Keratinocyte (primary cell): ENCODE measurements at regions not wholly inside any gene's neighbourhood (a gene's known extent, or its start where the extent isn't known, plus 50 kb on each side); places are given as distances from the start of the nearest gene placed in this dataset.

ENCODE experiments used
- DNase-seq: peaks from one replicate; pipeline ENCODE4 v3.0.0-alpha.2; 2011; ENCODE audit warnings: low read depth, missing footprints, low spot score
- FAIRE-seq: peaks from 2 replicates; lab custom pipeline; 2011; peaks lifted over from hg19 to GRCh38; lab: Jason Lieb, UNC
- H2AFZ ChIP-seq: 2 replicates; pipeline ENCODE4 v1.6.0; 2012; ENCODE audit warnings: low read length, control low read depth, inconsistent platforms; ENCODE audit not compliant: control insufficient read depth
- H3K27ac ChIP-seq: 2 replicates; pipeline ENCODE4 v1.5.1; 2011; ENCODE audit warnings: low read length; ENCODE audit not compliant: control insufficient read depth, insufficient read depth
- H3K27me3 ChIP-seq: 3 replicates; pipeline ENCODE4 v1.6.0; 2011; ENCODE audit warnings: low read length; ENCODE audit not compliant: control insufficient read depth, insufficient read depth; ENCODE audit errors: extremely low read depth
- H3K36me3 ChIP-seq, 2 experiments: 2 replicates in 1 of 2; 3 replicates in 1 of 2; pipeline ENCODE4 v1.5.1; 2011; ENCODE audit warnings: low read length in 2 of 2, mild to moderate bottlenecking in 1 of 2; ENCODE audit not compliant: control insufficient read depth in 2 of 2, insufficient read depth in 2 of 2; ENCODE audit errors: extremely low read depth in 1 of 2
- H3K4me1 ChIP-seq: 3 replicates; pipeline ENCODE4 v1.5.1; 2011; ENCODE audit warnings: low read length; ENCODE audit not compliant: control insufficient read depth, insufficient read depth; ENCODE audit errors: extremely low read depth
- H3K4me2 ChIP-seq: 3 replicates; pipeline ENCODE4 v1.6.0; 2011; ENCODE audit warnings: low read depth, low read length; ENCODE audit not compliant: control insufficient read depth, insufficient read depth; ENCODE audit errors: extremely low read depth
- H3K4me3 ChIP-seq, 3 experiments: fragments of 200-600 bp in 1 of 3; sonication (generic) in 1 of 3; 2 replicates in 2 of 3; 3 replicates in 1 of 3; pipeline ENCODE4 v1.5.1; 2011 to 2016; ENCODE audit warnings: low read length in 3 of 3, mild to moderate bottlenecking in 3 of 3, control low read depth in 2 of 3, inconsistent platforms in 1 of 3, low read depth in 1 of 3, mixed read lengths in 1 of 3, mixed run types in 1 of 3, moderate library complexity in 1 of 3; ENCODE audit not compliant: control insufficient read depth in 2 of 3, insufficient read depth in 2 of 3; ENCODE audit errors: extremely low read depth in 1 of 3
- H3K79me2 ChIP-seq: 2 replicates; pipeline ENCODE4 v1.6.0; 2012; ENCODE audit warnings: low read length; ENCODE audit not compliant: control insufficient read depth, insufficient read depth
- H3K9ac ChIP-seq: 3 replicates; pipeline ENCODE4 v1.6.0; 2011; ENCODE audit warnings: low read length; ENCODE audit not compliant: control insufficient read depth, insufficient read depth; ENCODE audit errors: extremely low read depth
- H3K9me1 ChIP-seq: 3 replicates; pipeline ENCODE4 v1.6.0; 2011; ENCODE audit warnings: low read length; ENCODE audit not compliant: control insufficient read depth, insufficient read depth; ENCODE audit errors: extremely low read depth
- H3K9me3 ChIP-seq: 2 replicates; pipeline ENCODE4 v1.5.1; 2012; ENCODE audit warnings: low read depth, low read length; ENCODE audit not compliant: control insufficient read depth
- H4K20me1 ChIP-seq: 3 replicates; pipeline ENCODE4 v1.6.0; 2011; ENCODE audit warnings: low read length; ENCODE audit not compliant: control insufficient read depth, insufficient read depth; ENCODE audit errors: extremely low read depth
- EZH2 ChIP-seq: IDR thresholded peaks from one replicate; pipeline ENCODE4 v1.6.1; 2012; ENCODE audit warnings: inconsistent platforms, mild to moderate bottlenecking, low read length, moderate library complexity
- dilution Hi-C: fragments of 300-500 bp; cut with MboI; formaldehyde crosslinking; loops from one replicate; pipeline ENCODE4 v1.7.0; 2020; ENCODE audit warnings: low sequenced_read_pairs; ENCODE audit not compliant: extremely low pct_ligation_motif_present
- TF ChIP-seq, protein P1 (sequence below), 3 experiments: IDR thresholded peaks in 1 of 3; conservative IDR thresholded peaks in 1 of 3; optimal IDR thresholded peaks in 1 of 3; 2 replicates in 2 of 3; 3 replicates in 1 of 3; pipeline versions ENCODE3 to v1.5.1; 2011; ENCODE audit warnings: low read length in 3 of 3, mild to moderate bottlenecking in 3 of 3, moderate library complexity in 2 of 3, control low read depth in 1 of 3, inconsistent platforms in 1 of 3; ENCODE audit not compliant: insufficient read depth in 2 of 3; ENCODE audit errors: extremely low read depth in 1 of 3

DNA sequence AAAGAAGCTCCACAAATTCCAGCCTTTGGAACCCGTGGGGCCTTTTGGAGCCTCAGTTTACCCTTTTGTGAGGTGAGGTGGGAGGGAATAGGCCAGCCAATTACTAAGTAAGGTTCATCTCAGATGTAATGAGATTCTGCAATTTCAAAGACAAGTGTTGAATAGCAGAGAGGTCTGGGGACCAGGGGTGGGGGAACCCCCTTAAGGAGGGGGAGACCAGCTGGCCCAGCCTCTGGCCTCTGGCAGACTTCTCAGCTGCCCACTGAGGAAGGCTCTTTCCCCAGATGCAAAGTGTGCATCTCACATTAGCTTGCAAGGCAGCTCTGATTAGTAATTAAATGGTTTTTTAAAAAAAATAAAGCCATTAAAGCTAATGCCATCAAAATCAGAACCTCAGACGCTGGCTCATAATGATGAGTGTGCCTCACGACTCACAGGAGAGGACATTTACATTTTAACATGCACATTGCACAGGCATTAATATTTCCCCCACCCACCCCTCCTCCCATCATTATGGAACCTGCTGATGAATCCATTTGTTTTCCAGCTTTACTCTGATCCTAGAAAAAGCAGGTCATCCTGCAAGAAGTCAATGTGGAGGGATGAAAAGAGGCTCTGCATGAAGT lies 176.7 kb upstream of the TLE3 start:
- Histone ChIP-seq H3K36me3 (no peaks in the 10 kb centered on the region), H3K9me3 (no peaks in the 10 kb centered on the region), H3K9me1 (no peaks in the 10 kb centered on the region), H4K20me1 (peaks cover under 1% of the 10 kb centered on the region), H3K4me3 (no peak overlapping the region), H3K4me1 (peaks cover 10% of the 10 kb centered on the region), H3K79me2 (no peaks in the 10 kb centered on the region), H3K4me2 (no peak overlapping the region), H3K9ac (no peak overlapping the region), H2AFZ (no peak overlapping the region), H3K27me3 (peaks cover 4% of the 10 kb centered on the region), H3K27ac (no peak overlapping the region)
- no peak for DNase-seq
- no peak for FAIRE-seq
- dilution Hi-C loops: no loop called here
- TF ChIP-seq EZH2: no peak
- TF ChIP-seq, protein P1, sequence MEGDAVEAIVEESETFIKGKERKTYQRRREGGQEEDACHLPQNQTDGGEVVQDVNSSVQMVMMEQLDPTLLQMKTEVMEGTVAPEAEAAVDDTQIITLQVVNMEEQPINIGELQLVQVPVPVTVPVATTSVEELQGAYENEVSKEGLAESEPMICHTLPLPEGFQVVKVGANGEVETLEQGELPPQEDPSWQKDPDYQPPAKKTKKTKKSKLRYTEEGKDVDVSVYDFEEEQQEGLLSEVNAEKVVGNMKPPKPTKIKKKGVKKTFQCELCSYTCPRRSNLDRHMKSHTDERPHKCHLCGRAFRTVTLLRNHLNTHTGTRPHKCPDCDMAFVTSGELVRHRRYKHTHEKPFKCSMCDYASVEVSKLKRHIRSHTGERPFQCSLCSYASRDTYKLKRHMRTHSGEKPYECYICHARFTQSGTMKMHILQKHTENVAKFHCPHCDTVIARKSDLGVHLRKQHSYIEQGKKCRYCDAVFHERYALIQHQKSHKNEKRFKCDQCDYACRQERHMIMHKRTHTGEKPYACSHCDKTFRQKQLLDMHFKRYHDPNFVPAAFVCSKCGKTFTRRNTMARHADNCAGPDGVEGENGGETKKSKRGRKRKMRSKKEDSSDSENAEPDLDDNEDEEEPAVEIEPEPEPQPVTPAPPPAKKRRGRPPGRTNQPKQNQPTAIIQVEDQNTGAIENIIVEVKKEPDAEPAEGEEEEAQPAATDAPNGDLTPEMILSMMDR (optimal IDR thresholded peaks at IDR 0.05 in 1 of 3, IDR thresholded peaks at IDR 0.05 in 1 of 3, conservative IDR thresholded peaks at IDR 0.05 in 1 of 3; ENCODE audit: extremely low read depth in 1 of 3, insufficient read depth in 2 of 3, low read length in 3 of 3): no peak

DNA sequence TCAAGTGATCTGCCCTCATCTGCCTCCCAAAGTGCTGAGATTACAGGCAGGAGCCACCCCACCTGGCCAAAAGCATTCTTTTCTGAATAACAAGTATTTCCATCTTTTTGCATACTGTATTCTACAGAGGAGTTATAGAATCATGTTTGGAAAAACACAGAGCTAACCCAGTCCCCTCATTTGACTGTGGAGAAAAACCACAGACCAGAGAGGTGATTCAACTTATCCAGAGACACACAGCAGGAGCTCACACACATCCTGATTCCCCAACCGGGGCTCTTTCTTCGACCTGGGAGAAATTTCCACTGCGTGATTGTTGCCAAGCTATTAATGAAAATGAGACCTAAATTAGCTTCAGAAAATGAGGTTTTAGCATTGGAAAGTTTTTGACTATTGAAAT lies 176.1 kb upstream of the TLE3 start:
- Histone ChIP-seq H3K4me2 (no peak overlapping the region), H3K79me2 (no peaks in the 10 kb centered on the region), H3K27me3 (peaks cover 9% of the 10 kb centered on the region), H3K27ac (no peak overlapping the region), H3K36me3 (no peaks in the 10 kb centered on the region), H4K20me1 (peaks cover 3% of the 10 kb centered on the region), H3K4me1 (peaks cover 15% of the 10 kb centered on the region), H3K4me3 (no peak overlapping the region), H3K9me1 (no peaks in the 10 kb centered on the region), H2AFZ (no peak overlapping the region), H3K9me3 (no peaks in the 10 kb centered on the region), H3K9ac (no peak overlapping the region)
- dilution Hi-C loops: no loop called here
- no peak for TF ChIP-seq EZH2
- TF ChIP-seq, protein P1 (optimal IDR thresholded peaks at IDR 0.05 in 1 of 3, IDR thresholded peaks at IDR 0.05 in 1 of 3, conservative IDR thresholded peaks at IDR 0.05 in 1 of 3; ENCODE audit: extremely low read depth in 1 of 3, insufficient read depth in 2 of 3, low read length in 3 of 3): no peak
- FAIRE-seq: no peak
- DNase-seq: no peak
